ENCODE measurements at regions not wholly inside any gene's neighbourhood (a gene's known extent, or its start where the extent isn't known, plus 50 kb on each side); places are given as distances from the start of the nearest gene placed in this dataset.
"Not testable (repeated sequence)": the region's sequence is repeated elsewhere in the genome, so short reads cannot be mapped to it uniquely, and the experiment has no call there.

DNA sequence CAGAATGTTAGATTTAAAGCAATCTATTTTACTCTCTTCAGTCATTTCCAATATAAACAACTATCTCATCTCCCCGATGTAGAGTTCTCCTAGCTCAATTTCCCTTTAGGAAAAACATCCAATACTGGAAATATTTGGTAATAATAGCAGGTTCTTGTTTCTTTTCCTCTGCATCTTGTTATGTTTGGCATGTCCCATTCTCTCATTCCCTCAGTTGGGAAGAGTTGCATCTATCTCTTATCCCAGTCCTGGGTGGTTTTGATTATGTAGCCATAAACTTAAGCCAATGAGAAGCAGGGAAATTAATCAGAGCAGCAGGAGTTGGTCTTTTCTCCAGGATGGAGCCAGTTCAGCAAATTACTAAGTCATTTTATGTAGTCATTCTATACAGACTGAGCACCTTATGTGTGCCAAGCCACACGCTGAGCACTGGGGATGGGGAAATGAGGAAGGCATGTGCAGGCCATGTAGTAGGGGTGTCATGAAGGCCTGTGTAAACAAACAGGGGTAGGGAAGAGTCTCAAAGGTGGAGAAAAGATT lies 418.2 kb upstream of the NFIA start:
- intact Hi-C loops (cut with micrococcal nuclease), result no loop called here
- H3K9me3 ChIP-seq (ENCODE audit: control insufficient read depth in 2 of 3, low read length in 3 of 3), result no peaks in the 10 kb centered on the region
- H3K27me3 Mint-ChIP-seq, result peaks cover 0 to 9% (median 0%) of the 10 kb centered on the region in 5 donors

GRCh38 chr1:60662486-60663044 lies 419.8 kb upstream of the NFIA start:
- Histone ChIP-seq H3K4me3 (ENCODE audit: low read length) (no peak overlapping the region), H3K36me3 (ENCODE audit: control insufficient read depth in 2 of 3, insufficient read depth in 3 of 3, low read length in 3 of 3) (no peaks in the 10 kb centered on the region), H3K27me3 (ENCODE audit: control insufficient read depth in 2 of 2, insufficient read depth in 2 of 2, low read length in 2 of 2) (no peaks in the 10 kb centered on the region), H3K27ac (ENCODE audit: low read depth, low read length) (no peak overlapping the region), H3K4me1 (ENCODE audit: control insufficient read depth in 2 of 2, insufficient read depth in 2 of 2, low read length in 2 of 2) (no peaks in the 10 kb centered on the region), H3K9me3 (ENCODE audit: control insufficient read depth in 2 of 3, low read length in 3 of 3) (no peaks in the 10 kb centered on the region)
- Mint-ChIP-seq H3K4me3 (no peak overlapping the region), H3K27me3 (no peaks in the 10 kb centered on the region), H3K36me3 (no peaks in the 10 kb centered on the region), H3K4me1 (no peaks in the 10 kb centered on the region), H3K27ac (no peak overlapping the region), H3K9me3 (peaks cover 0 to 3% (median 0%) of the 10 kb centered on the region in 11 donors)
- DNase-seq (no peak), ATAC-seq (no peak)
- POLR2A ChIA-PET, result no interaction called here
- CTCF ChIA-PET, result no interaction called here
- intact Hi-C loops (cut with micrococcal nuclease), result no loop called here

More for the DNA sequence above, 418.2 kb upstream of the NFIA start:
- no peaks in the 10 kb centered on the region for H3K36me3 Mint-ChIP-seq
- CTCF ChIA-PET, result no interaction called here
- no peaks in the 10 kb centered on the region for H3K9me3 Mint-ChIP-seq
- Histone ChIP-seq H3K27ac (ENCODE audit: low read depth, low read length) (no peak overlapping the region), H3K4me1 (ENCODE audit: control insufficient read depth in 2 of 2, insufficient read depth in 2 of 2, low read length in 2 of 2) (no peaks in the 10 kb centered on the region), H3K27me3 (ENCODE audit: control insufficient read depth in 2 of 2, insufficient read depth in 2 of 2, low read length in 2 of 2) (no peaks in the 10 kb centered on the region), H3K4me3 (ENCODE audit: low read length) (no peak overlapping the region), H3K36me3 (ENCODE audit: control insufficient read depth in 2 of 3, insufficient read depth in 3 of 3, low read length in 3 of 3) (no peaks in the 10 kb centered on the region)
- H3K4me1 Mint-ChIP-seq, result no peaks in the 10 kb centered on the region
- ATAC-seq (no peak), DNase-seq (no peak)
- H3K27ac Mint-ChIP-seq, result no peak overlapping the region
- H3K4me3 Mint-ChIP-seq, result no peak overlapping the region
- POLR2A ChIA-PET, result no interaction called here

- ATAC-seq (no peak), DNase-seq (no peak)
- Histone ChIP-seq H3K9me3 (ENCODE audit: control insufficient read depth in 2 of 3, low read length in 3 of 3) (no peaks in the 10 kb centered on the region), H3K27ac (ENCODE audit: low read depth, low read length) (no peak overlapping the region), H3K27me3 (ENCODE audit: control insufficient read depth in 2 of 2, insufficient read depth in 2 of 2, low read length in 2 of 2) (no peaks in the 10 kb centered on the region), H3K4me1 (ENCODE audit: control insufficient read depth in 2 of 2, insufficient read depth in 2 of 2, low read length in 2 of 2) (no peaks in the 10 kb centered on the region), H3K36me3 (ENCODE audit: control insufficient read depth in 2 of 3, insufficient read depth in 3 of 3, low read length in 3 of 3) (no peaks in the 10 kb centered on the region), H3K4me3 (ENCODE audit: low read length) (no peak overlapping the region)
- no peak overlapping the region for H3K4me3 Mint-ChIP-seq
- no peaks in the 10 kb centered on the region for H3K27me3 Mint-ChIP-seq
- no peaks in the 10 kb centered on the region for H3K36me3 Mint-ChIP-seq
- ChIA-PET POLR2A (no interaction called here), CTCF (no interaction called here)
- no peaks in the 10 kb centered on the region for H3K4me1 Mint-ChIP-seq
- intact Hi-C loops (cut with micrococcal nuclease), result no loop called here
- H3K9me3 Mint-ChIP-seq, result peaks cover 0 to 6% (median 2%) of the 10 kb centered on the region in 11 donors
- no peak overlapping the region for H3K27ac Mint-ChIP-seq
Observed at GRCh38 chr1:60657926-60658325, 424.4 kb upstream of the NFIA start.

GRCh38 chr1:60655679-60656355 lies 426.5 kb upstream of the NFIA start:
- ChIA-PET CTCF (no interaction called here), POLR2A (no interaction called here)
- Histone ChIP-seq H3K4me3 (ENCODE audit: low read length) (no peak overlapping the region), H3K27ac (ENCODE audit: low read depth, low read length) (no peak overlapping the region), H3K27me3 (ENCODE audit: control insufficient read depth in 2 of 2, insufficient read depth in 2 of 2, low read length in 2 of 2) (no peaks in the 10 kb centered on the region), H3K4me1 (ENCODE audit: control insufficient read depth in 2 of 2, insufficient read depth in 2 of 2, low read length in 2 of 2) (no peaks in the 10 kb centered on the region), H3K36me3 (ENCODE audit: control insufficient read depth in 2 of 3, insufficient read depth in 3 of 3, low read length in 3 of 3) (no peaks in the 10 kb centered on the region), H3K9me3 (ENCODE audit: control insufficient read depth in 2 of 3, low read length in 3 of 3) (no peaks in the 10 kb centered on the region)
- intact Hi-C loops (cut with micrococcal nuclease), result no loop called here
- Mint-ChIP-seq H3K9me3 (peaks cover 0 to 9% (median 3%) of the 10 kb centered on the region in 11 donors), H3K4me3 (no peak overlapping the region), H3K36me3 (no peaks in the 10 kb centered on the region), H3K4me1 (no peaks in the 10 kb centered on the region), H3K27ac (no peak overlapping the region), H3K27me3 (no peaks in the 10 kb centered on the region)
- ATAC-seq, result no peak
- no peak for DNase-seq

GRCh38 chr1:60640033-60640551 lies 442.3 kb upstream of the NFIA start:
- DNase-seq; H3K36me3 Mint-ChIP-seq; H3K9me3 Mint-ChIP-seq; H3K4me3 ChIP-seq (ENCODE audit: low read length); H3K4me3 Mint-ChIP-seq; H3K36me3 ChIP-seq (ENCODE audit: control insufficient read depth in 2 of 3, insufficient read depth in 3 of 3, low read length in 3 of 3); H3K27ac ChIP-seq (ENCODE audit: low read depth, low read length); H3K4me1 ChIP-seq (ENCODE audit: control insufficient read depth in 2 of 2, insufficient read depth in 2 of 2, low read length in 2 of 2); H3K9me3 ChIP-seq (ENCODE audit: control insufficient read depth in 2 of 3, low read length in 3 of 3); ATAC-seq; POLR2A ChIA-PET; H3K27me3 ChIP-seq (ENCODE audit: control insufficient read depth in 2 of 2, insufficient read depth in 2 of 2, low read length in 2 of 2); H3K27ac Mint-ChIP-seq; H3K4me1 Mint-ChIP-seq; CTCF ChIA-PET; intact Hi-C loops (cut with micrococcal nuclease): not testable (repeated sequence)
- H3K27me3 Mint-ChIP-seq, result peaks cover 0 to 16% (median 5%) of the 10 kb centered on the region in 5 donors

- peaks cover 0 to 16% (median 5%) of the 10 kb centered on the region in 5 donors for H3K27me3 Mint-ChIP-seq
- no peak for ATAC-seq
Observed at GRCh38 chr1:60639287-60639686, 443.1 kb upstream of the NFIA start.

DNA sequence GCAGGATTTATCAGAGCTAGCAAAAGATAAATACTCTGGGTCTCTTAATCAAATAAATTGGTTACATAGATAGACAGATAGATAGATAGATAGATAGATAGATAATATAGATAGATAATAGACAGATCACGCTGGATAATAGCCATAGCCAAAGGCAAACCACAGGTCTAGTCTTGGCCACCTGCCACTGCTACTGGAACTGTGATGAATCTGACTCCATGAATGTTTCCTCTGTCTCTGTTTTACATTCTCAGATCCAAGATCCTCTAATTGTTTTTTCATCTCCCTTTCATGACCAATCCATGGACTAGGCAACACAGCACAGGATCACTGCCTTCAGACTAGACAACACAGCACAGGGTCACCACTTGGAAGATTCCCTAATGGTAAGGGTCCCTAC lies 444.7 kb upstream of the NFIA start:
- H3K27me3 Mint-ChIP-seq, result peaks cover 0 to 21% (median 10%) of the 10 kb centered on the region in 5 donors
- H3K9me3 Mint-ChIP-seq, result peaks cover 0 to 7% (median 1%) of the 10 kb centered on the region in 11 donors
- H3K4me1 Mint-ChIP-seq, result no peaks in the 10 kb centered on the region
- DNase-seq (no peak), ATAC-seq (no peak)
- no peak overlapping the region for H3K27ac Mint-ChIP-seq
- H3K36me3 Mint-ChIP-seq, result no peaks in the 10 kb centered on the region
- Histone ChIP-seq H3K4me3 (ENCODE audit: low read length) (no peak overlapping the region), H3K9me3 (ENCODE audit: control insufficient read depth in 2 of 3, low read length in 3 of 3) (no peaks in the 10 kb centered on the region), H3K27ac (ENCODE audit: low read depth, low read length) (no peak overlapping the region), H3K27me3 (ENCODE audit: control insufficient read depth in 2 of 2, insufficient read depth in 2 of 2, low read length in 2 of 2) (peaks cover 0 to 4% of the 10 kb centered on the region in 2 donors), H3K36me3 (ENCODE audit: control insufficient read depth in 2 of 3, insufficient read depth in 3 of 3, low read length in 3 of 3) (no peaks in the 10 kb centered on the region), H3K4me1 (ENCODE audit: control insufficient read depth in 2 of 2, insufficient read depth in 2 of 2, low read length in 2 of 2) (no peaks in the 10 kb centered on the region)
- intact Hi-C loops (cut with micrococcal nuclease), result no loop called here
- H3K4me3 Mint-ChIP-seq, result no peak overlapping the region
- CTCF ChIA-PET, result no interaction called here
- POLR2A ChIA-PET, result no interaction called here

More at GRCh38 chr1:60639287-60639686, 443.1 kb upstream of the NFIA start:
- POLR2A ChIA-PET, result no interaction called here
- CTCF ChIA-PET, result no interaction called here
- H3K4me1 Mint-ChIP-seq, result no peaks in the 10 kb centered on the region
- H3K4me3 ChIP-seq (ENCODE audit: low read length), result no peak overlapping the region
- no peaks in the 10 kb centered on the region for H3K36me3 Mint-ChIP-seq
- H3K27me3 ChIP-seq (ENCODE audit: control insufficient read depth in 2 of 2, insufficient read depth in 2 of 2, low read length in 2 of 2), result no peaks in the 10 kb centered on the region
- H3K9me3 ChIP-seq (ENCODE audit: control insufficient read depth in 2 of 3, low read length in 3 of 3), result no peaks in the 10 kb centered on the region
- intact Hi-C loops (cut with micrococcal nuclease), result no loop called here
- no peak overlapping the region for H3K27ac Mint-ChIP-seq
- no peaks in the 10 kb centered on the region for H3K36me3 ChIP-seq (ENCODE audit: control insufficient read depth in 2 of 3, insufficient read depth in 3 of 3, low read length in 3 of 3)
- H3K4me3 Mint-ChIP-seq, result no peak overlapping the region
- no peak for DNase-seq
- no peaks in the 10 kb centered on the region for H3K4me1 ChIP-seq (ENCODE audit: control insufficient read depth in 2 of 2, insufficient read depth in 2 of 2, low read length in 2 of 2)
- H3K9me3 Mint-ChIP-seq, result peaks cover 0 to 7% (median 1%) of the 10 kb centered on the region in 11 donors
- H3K27ac ChIP-seq (ENCODE audit: low read depth, low read length), result no peak overlapping the region
